Activated CD4-positive, CD25-positive, alpha-beta regulatory T cell treated with anti-CD3 and anti-CD28 coated beads, Interleukin-2, amount 50 U/mL, for 16 hours (primary cell): ENCODE measurements at regions not wholly inside any gene's neighbourhood (a gene's known extent, or its start where the extent isn't known, plus 50 kb on each side); places are given as distances from the start of the nearest gene placed in this dataset.

ENCODE experiments used
- DNase-seq: peaks from one replicate; pipeline ENCODE4 v3.0.0-alpha.2; 2020; ENCODE audit warnings: low read depth, low spot score

DNA sequence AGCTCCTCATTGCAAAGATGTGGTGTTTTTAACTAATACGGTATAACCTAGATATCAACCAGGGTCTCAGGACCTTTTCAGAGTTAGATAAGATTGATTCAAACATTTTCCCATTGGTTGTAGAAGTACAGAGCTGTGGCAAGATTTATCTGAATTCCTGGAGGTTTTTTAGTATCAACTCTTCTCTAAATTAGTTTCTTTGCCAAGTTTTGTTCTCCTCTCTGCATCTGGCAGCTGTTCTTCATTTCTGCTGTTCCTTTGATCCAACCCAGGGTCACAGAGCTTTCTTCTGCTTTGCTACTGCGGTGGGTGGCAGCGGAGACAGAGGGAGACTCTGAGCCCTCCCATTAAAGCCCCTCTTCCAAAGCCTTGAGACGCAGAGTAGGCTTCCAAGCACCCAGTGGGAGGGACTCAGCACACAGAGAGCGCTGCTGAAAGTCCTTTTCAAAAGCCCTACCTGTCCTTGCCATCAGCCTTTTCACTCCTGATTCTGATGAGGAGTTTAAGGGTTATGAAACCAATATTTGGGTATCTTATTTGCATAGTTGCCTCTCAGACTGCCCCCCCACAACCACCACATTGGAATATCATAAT lies 146.3 kb upstream of the EEPD1 start:
- no peak for DNase-seq

DNA sequence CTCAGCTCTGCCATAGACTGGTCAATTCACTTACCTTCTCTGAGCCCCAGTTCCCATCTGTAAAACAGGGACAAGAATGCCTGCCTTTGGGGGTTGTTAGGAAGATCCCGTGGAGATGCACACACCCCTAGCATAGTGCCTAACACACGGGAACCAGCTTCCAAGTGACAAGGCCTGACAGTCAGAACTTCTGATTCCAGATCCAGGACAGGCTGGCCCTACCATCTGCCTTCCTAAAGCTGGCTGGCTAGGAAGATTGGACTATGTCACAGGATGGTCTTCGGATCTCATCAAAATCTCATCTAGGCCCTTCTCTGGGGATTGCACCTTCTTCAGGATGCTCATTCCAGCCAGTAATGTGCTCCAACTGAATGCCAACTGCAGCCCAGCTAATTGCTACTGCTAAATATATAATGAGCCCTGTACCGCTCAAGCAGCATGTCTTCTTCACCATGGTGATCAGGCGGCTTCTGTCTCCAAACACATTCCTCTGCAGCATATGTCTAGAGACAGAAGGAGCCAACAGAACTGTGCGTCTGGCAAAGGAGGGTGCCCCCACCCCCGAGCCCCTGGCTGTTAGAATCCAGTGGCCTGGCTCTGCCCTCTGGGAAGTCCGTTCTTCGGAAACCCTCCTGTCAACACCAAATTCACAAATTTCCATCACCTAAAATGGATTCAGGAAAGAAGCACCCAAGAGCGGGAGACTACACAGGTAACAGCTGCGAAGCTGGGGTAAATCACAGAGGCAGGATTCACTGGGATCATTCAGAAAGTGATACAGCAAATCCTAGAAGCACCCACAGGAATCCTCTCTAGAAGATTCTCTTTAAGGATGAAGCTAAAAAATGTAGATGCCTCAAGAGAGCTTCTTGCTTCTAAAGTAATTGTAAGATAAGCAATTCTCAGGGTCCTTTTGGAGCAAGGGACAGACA lies 142.1 kb upstream of the EEPD1 start:
- DNase-seq, result no peak

DNA sequence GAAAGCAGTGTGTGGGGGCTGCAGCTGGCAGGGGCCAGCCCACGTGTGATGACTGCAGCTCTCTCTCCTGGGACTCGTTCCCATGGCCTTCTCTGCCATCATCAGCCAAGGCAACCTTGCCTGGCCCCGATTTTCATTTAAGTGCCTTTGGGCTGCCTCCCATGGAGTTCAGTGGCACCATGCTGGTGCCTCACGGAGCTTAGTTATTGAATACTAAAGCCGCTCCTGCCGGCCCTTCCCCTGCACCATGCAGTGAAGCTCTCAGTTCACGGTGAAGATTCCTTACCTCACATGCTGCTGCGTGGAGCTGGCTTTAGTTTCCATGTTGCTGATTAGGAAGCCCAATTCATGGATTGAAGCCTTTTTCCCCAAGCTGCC lies 141.5 kb upstream of the EEPD1 start:
- DNase-seq, result no peak

DNA sequence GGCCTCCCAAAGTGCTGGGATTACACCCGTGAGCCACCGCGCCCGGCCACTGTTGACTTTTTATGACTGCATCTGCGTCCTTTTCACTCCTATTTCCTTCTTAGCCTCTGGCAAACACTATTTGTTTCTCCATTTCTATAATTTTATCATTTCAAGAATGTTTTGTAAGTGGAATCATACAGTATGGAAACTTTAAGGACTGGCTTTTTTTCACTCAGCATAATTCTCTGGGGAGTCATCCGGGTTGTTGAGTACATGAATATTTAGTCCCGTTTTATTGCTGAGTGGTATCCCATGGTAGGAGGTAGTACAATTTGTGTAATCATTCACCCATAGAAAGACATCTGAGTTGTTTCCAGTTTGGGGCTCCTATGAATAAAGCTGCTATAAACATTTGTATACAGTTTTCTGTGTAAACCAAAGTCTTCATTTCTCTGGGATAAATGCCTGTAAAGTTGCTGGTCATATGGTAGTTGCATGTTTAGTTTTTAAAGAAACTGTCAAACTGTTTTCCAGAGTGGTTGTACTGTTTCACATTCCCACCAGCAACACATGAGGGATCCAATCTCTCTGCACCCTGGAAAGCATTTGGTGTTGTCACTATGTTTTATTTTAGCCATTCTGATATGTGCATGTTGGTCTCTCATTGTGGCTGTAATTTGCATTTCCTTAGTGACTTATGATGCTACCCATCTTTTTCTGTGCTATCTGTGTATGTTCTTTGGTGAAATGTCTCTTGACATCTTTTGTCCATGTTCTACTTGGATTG lies 139.6 kb upstream of the EEPD1 start:
- no peak for DNase-seq

DNA sequence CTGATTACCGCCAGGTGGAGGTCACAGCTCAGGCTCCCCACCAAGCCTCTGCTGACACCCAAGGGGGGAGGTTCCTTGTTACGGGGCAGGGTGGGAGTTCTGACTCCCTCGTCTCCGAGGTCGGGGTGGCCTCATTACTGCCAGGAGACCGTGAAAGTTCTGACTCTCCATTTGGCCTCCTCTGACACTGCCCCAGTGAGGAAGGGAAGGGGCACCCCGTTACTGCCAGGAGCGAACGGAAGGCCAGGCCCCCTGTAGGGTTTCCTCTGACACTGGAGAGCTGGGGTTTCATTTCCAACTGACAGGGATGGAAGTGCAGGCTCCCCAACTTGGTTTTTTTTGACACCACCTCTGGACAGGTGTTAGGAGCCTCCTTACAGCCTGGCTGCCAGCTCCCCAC lies 138.1 kb upstream of the EEPD1 start:
- DNase-seq, result no peak

DNA sequence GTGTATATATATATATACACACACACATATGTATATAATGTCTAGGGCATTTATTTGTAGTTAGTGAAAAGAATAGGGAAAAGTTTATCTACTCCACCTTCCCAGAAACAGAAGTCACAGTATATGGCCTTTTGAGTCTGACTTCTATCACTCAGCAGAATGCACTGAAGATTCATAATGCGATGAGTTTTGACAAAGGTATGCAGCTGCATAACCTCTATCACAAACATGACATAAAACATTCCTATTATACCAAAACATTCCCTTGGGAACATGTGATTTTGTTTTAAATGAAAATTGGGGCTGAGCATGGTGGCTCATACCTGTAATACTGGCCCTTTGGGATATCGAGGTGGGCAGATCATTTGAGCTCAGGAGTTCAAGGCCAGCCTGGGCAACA lies 137.3 kb upstream of the EEPD1 start:
- no peak for DNase-seq

DNA sequence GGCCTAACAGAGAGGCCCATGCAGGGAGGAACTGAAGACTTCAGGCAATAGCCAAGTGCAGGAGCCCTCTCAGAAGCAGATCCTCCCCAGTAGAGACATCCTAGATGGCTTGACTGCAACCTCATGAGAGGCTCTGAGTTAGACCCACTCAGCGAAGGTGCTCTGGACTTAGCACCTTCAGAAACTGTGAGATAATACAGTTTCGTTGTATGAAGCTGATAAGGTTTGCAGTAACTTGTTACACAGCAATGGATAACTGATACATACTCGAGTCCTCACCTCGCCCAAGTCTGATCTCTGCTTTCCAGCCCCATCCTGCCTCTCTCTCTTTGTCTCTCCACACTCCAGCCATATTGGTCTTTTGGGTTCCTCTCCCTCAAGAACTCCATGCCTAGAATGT lies 136.4 kb upstream of the EEPD1 start:
- DNase-seq, result no peak

DNA sequence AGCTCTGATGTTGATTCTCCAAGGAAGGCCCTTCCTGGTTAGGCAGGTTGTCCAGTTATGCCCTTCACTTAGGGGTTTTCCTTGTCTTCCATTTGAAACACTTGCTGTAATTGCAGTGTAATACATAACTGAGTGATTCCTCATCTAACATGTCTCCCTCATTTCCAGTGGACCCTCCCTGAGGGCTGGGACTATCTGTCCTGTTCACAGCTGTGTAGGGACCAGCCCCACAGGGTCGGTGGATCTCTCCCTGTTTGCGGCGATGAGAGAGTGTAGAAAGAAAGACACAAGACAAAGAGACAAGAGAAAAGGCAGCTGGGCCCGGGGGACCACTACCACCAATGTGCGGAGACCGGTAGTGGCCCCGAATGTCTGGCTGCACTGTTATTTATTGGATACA lies 135.9 kb upstream of the EEPD1 start:
- no peak for DNase-seq

DNA sequence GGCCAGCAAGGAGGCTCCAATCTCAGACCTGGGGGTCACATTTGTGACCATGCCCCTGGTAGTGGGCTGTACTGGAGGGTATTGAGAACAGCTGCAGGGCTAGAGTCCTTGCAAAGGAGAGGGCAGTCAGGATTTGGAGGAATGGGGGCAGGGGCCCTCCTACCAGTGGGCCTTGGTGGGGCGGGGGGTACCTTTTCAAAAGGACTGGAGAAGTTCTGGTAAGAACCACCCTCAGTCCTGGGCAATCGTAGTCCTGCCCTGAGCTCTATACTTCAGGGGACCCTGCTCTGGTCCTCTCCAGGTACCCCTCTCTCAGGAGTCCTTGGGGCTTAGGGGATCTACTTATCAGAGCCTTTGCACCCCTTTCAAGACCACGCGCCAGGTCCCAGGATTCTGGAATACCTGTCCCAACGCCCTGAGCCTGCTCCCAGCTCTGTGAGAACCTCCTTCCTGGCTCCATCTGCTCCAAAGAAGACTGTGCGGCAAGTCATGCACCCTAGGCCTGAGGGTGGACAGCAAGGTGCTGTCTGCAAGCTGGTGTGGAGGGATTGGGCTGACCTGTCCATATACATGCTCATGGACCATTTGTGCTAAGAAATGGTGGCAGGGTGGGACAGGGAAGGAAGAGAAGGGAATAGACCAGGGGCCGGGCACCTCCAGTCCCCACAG lies 134.1 kb upstream of the EEPD1 start:
- DNase-seq, result no peak

DNA sequence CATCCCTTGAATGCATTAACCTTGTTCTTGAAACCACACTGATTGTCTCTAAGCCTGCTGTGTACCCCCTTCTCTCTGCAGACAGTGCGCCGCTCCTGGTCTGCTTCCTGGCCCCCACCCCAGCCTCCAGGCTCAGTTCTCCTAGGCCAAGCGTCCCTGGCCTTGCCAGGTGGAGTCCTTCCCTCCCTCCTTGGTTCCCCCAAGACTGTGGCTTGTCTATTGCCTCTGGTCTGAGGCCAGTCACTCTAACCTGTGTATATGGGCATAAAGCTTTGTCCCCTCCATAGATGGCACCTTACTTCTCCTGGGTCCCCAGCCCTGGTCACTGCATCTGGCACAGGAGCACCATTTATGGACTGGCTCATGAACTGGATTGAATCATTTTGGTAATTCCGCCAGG lies 133.5 kb upstream of the EEPD1 start:
- DNase-seq, result no peak

DNA sequence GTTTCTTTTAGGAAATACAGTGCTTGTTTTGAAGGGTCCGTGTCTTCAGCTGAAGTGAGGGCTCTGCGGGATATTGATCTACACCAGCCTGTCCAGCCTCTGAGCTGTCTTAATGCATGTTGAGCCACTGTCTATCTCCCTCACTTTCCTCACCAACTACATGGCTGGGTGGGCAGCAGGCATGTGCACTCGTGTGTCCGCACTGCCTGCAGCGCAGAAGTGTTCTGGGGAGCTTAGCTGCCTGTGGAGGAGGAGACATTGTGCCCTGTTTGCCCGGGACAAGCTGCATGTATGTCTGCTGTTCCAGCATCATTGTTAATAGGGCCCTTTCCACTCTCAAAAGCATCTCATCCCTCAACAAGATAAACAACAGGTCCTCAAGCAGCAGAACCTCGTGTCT lies 133.1 kb upstream of the EEPD1 start:
- DNase-seq, result no peak

DNA sequence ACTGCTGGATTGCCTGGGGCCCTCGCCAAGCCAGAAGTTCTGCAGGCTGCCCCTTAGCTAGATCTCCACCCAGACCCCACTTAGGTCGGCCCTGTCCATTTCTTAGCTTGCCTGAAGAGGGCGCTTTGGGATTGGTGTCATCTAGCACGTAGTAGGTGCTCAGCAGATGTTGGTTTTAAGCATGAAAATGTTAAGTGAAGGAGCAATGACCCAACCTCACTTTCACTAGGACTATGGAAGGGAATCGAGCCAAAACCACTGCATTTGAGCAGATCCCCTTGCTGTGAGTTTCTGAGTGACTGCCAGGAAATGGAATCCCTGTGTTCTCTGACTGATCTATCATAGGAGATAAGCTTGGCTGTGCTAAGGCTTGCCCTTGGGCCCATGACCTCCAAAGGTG lies 131.7 kb upstream of the EEPD1 start:
- no peak for DNase-seq

DNA sequence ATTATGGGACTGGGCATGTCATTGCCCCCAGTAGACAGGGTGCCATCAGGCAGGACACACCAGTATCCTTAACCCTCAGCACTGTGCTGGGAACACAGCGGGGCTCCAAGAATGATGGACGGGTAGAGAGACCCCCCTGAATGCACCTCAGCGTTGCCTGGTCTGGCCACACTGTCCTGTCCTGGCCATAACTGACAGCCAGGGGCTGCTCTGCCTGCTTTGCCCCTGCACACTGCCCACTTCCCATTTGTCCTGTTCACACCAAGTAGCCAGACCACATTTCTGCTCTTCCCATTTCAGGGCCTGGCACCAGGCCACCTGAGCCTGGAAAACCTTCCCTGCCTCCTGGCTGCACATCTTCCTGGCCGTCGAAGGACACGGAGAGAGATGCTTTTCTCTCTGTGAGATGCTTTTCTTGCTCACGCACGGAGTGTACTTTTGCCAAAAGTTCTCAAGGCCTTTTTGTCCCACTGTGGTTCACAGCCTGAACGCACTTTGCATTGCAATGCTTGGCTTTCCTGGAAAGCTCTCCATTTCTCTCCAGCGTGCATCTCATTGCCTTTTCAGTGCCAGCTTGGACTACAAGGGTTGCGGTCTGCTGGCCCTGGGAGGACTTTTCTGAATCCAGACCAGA lies 131.0 kb upstream of the EEPD1 start:
- no peak for DNase-seq

DNA sequence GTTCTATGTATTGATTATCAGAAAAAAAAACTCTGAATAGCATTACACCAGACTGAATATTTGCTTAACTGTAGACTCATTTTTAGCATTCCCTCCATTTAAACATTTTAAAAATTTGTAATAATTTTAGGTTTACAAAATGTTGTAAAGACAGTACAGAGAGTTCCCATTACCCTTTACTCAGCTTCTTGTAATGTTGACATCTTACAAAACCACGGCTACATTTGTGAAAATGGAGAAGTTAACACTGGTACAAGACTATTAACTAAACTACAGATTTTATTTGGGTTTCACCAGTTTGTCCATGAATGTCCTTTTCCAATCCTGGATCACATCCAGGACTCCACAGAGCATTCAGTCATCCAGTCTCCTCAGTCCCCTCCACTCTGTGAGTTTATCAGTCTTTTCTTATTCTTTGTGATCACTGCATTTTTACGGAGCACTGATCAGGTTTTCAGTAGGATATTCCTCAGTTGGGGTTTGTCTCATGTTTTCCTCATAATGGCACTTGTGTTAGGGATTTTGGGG lies 130.0 kb upstream of the EEPD1 start:
- DNase-seq, result no peak

DNA sequence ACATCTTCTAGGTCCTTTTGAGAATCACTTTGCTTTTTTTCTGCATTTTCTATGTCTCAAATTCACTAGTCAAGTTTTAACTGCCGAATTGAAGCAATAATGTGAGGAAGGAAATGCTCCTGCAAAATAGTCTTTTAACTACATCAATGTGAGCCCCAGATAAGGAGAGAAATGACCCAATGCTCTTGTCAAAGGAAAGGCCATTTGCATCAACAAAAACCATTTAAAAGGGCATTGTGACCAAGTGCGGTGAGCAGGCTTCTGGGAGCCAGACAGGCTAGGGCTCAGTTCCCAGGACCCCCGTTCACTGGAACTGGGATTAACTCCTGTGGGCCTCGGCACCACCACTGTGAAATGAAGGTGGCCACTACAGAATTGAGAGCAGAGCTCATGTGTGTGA lies 127.9 kb upstream of the EEPD1 start:
- no peak for DNase-seq

DNA sequence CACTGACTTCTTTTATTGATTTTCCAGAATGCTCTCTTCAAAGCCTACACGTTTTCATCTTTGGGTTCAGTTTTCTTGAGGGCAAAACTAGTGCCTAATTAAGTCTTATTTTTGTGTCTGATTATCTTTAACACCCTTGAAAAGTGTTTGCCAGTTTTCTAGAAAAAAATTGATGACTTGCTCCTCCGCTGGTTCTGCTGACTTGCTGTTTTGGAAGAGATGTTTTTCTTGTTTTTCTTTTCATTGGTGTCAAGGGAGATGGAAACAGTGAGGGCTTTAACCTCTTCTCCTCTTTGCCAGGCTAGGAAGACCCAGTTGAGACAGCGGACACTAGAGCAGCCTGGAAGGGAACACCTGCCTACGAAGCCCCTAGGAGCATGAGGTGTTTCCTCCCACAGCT lies 123.7 kb upstream of the EEPD1 start:
- no peak for DNase-seq

DNA sequence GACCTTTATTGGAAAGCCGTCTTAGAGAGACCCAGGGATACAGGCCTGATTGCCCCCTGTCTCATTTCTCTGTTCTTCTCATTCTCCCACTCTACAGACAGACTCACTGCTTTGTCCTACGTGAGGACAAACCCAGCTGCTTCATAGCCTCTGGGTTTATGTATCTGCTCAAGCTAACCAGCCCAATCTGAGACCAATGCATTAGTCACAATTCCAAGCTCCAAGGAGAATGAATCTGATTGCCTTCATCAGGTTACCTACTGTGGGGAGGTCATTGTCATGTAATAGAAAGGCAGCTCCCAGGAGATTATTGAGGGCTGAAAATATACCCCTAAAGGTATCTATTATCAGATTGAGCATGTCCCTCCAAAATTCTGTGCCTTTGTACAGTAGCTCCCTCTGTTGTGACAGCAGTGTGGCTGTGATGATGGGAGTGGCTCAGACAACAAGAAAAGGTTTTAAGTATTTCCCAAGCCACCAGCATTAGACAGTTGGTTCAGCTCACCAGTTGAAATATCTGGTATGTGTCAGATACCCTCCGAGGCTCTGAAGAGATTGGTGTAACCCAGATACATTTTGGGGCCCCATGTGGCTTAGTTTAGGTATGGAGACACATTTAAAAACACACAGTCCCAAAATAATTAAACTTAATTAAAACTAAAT lies 123.1 kb upstream of the EEPD1 start:
- DNase-seq, result no peak

DNA sequence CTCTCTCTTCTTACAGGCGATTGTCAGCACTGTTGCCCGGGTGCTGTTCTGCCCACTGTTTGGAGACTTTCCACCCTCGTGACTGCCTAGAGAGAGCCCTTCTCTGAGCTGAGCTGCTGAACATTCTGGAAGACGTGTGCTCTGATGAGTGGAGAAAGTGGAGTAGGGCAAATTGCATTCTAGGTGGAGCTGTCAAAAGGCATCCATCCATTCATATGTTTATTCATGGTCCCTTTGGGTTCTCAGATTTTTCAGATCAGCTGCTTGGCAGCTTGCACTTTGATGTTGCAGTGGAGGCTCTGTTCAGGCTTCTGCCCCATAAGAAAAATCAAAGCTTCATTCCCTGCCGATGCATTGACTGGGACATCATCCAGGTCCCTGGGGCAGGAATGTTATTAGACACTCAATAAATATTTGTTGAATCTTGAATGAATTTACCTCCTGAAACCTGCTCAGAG lies 120.7 kb upstream of the EEPD1 start:
- DNase-seq, result no peak

DNA sequence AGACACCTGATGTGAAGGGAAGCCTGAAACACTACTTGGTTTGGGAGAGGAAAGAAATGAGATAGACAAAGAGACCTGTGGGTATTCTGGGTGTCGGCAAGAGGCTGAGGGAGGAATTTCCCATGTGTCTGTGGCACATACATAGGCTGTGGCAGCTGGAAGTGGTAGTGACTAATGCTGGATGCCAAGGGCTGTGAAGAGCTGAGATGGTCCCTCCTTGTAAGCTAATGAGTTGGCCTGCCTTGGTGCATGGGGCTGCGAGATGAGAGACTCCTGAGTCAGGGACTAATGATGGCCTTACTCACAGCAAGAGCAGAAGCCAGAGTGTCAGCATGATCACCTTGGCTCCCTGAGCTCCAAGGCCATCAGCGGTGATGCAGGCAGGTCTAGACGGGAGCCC lies 119.0 kb upstream of the EEPD1 start:
- DNase-seq, result no peak

DNA sequence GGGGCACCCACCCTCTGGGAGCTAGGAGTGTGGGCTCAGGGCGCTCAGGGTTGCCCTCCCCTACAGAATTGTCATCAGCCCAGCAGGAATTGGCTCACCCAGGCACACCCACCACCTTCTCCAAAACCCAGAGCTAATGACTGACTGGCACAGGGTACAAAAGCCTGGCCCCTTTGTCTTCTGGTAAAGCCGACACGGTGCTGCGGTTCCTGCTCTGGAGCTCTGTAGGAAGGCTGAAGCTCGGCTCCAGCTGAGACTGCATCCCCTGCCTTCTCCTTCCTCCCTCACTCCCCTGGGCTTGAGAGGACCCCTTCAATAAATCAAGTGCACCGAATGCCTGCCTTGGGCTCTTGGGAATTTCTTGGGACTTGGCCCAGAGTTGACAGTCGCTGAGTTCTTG lies 117.9 kb upstream of the EEPD1 start:
- no peak for DNase-seq

DNA sequence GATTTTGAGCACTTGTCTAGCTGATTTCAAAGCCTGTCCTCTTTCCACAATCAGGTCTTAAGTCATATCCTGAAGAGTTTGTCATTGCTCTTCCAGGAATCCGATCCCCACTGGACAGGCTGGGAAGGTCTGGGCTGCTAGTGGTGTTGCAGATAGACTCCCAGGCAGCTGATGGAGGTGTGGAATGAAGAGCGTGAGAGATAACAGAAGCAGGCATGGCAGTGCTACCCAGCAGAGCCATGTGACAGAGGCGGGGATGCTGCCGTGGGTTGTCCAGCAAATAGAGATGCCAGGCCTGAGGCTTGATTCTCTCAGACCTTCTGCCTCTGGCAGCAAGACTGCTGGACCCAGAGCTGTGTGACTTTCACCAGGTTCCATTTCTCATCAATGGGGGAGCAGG lies 116.5 kb upstream of the EEPD1 start:
- no peak for DNase-seq
